Esophagus muscularis mucosa (tissue), 3 donors: ENCODE measurements at regions not wholly inside any gene's neighbourhood (a gene's known extent, or its start where the extent isn't known, plus 50 kb on each side); places are given as distances from the start of the nearest gene placed in this dataset.

Source experiments
- CTCF ChIP-seq, 3 experiments: fragments of 200-600 bp in 2 of 3; fragments of 450-650 bp in 1 of 3; sonication (generic) in 2 of 3; IDR thresholded peaks; one replicate each; pipeline ENCODE4 v1.5.1; 2017 to 2019; ENCODE audit warnings: antibody characterized with exemption in 3 of 3, mild to moderate bottlenecking in 2 of 3, moderate library complexity in 1 of 3
- POLR2AphosphoS5 ChIP-seq, 2 donors: sonication (generic); formaldehyde crosslinking; IDR thresholded peaks; one replicate each; pipeline ENCODE4 v1.6.1; 2017; ENCODE audit warnings: antibody characterized with exemption in 2 of 2

DNA sequence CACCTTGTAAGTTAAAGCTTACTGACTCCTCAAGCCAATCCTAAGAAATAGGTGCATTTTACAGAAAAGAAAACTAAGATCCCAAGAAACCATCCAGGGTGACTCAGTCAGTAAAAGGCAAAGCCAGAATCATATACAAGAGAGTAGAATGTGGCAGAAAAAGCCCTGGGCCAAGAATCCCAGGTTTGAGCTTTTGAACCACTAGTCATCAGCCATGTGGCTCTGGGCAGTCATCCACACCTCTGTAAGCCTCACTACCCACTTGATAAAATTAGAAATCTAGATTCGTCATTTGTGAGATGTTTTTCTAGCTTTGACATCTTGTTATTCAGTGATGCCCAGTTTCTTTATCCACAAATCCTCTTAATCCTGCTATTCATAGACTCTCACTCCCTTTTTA, 122.2 kb upstream of the PDE5A start:
- TF ChIP-seq POLR2AphosphoS5 (IDR thresholded peaks at IDR 0.05) (no peak), CTCF (IDR thresholded peaks at IDR 0.05) (no peak)
